GM10266 (cell line): ENCODE measurements at regions not wholly inside any gene's neighbourhood (a gene's known extent, or its start where the extent isn't known, plus 50 kb on each side); places are given as distances from the start of the nearest gene placed in this dataset.

Experiments used
- DNase-seq: peaks from one replicate; pipeline ENCODE4 v3.0.0; 2012; ENCODE audit errors: extremely low spot score
- CTCF ChIP-seq: IDR thresholded peaks from 2 replicates; pipeline ENCODE4 v1.5.1; 2012; ENCODE audit warnings: mild to moderate bottlenecking, low read depth; ENCODE audit not compliant: control insufficient read depth, insufficient read depth; ENCODE audit errors: missing control alignments

DNA sequence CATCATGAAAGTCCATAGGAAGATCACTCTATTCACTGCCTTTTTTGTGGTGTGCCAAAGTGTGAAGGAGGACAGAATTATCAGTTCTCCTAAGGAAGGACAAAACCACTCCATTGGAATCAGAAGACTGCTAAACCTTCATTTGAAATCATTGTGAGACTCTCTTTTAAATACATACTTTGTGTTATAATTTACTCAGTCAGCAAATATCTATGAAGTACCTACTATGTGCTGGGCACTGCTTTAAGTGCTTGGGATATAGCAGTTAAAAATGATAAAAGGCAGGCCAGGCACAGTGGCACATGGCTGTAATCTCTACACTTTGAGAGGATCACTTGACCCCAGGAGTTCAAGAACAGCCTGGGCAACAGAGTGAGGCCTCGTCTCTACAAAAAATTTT, 692.3 kb downstream of the DSC3 start:
- no peak for TF ChIP-seq CTCF

DNA sequence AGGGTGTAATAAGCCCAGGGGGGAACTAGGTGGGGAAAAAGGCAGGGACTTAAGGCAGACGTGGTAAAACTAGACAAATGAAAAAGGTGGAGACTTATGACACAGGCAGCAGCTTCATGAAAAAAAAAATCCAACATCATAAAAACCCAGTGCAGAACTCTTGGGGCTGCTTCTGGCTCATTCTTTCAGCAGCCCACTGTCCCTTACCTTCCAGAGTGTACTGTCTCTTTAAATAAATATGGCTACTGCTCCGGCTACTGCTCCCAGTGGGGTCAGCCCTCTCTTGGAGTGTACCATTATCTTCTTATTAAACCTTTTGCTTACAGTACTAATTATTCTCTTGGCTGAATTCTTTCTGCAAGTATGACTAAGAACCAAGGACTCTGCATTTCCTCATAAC, 699.5 kb downstream of the DSC3 start:
- no peak for DNase-seq
- TF ChIP-seq CTCF: no peak

More for the DNA sequence above, 692.3 kb downstream of the DSC3 start:
- DNase-seq: no peak

DNA sequence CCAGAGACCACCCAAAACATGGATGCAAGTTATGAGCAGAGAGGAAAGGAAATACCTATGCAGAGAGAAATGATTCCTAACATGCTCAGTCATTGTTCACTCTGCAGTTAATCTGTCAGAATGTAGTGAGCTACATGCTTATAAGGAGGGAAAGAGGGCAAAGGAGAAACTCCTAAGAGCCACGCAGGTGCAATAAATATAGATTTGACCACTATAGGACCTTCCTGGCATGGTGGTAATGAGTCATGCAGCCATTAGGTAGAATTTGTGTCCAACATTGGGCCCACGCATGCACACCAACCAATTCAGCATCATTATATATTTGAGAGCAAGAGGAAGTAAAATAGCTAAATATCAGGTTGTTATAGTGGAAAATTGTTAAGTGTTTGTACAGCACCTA, 699.9 kb downstream of the DSC3 start:
- no peak for DNase-seq
- no peak for TF ChIP-seq CTCF

GRCh38 chr18:30334781-30335180, 707.8 kb downstream of the DSC3 start:
- no peak for TF ChIP-seq CTCF

DNA sequence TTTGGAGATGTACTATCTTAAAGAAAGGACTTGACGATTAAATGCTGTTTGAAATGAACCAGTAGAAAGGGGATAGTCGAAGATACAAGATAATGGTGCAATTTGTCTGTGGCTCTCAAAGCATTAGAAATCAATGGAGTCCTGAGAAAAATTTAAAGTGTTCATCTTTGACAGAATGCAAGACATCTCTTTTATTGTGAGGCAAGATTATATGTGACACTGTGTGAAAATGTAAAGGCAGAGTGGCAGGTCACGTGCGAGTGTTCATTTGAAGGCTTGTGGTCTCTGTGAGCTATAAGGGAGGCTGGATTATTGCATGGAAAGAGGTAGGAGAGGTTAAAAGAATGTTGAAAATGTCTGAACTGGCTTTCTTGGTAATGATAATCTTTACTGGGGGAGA, 709.2 kb downstream of the DSC3 start:
- TF ChIP-seq CTCF: no peak
- no peak for DNase-seq

More at GRCh38 chr18:30334781-30335180, 707.8 kb downstream of the DSC3 start:
- no peak for DNase-seq

- TF ChIP-seq CTCF: no peak
- DNase-seq: no peak
Measured at GRCh38 chr18:30328839-30329238, 713.7 kb downstream of the DSC3 start.

DNA sequence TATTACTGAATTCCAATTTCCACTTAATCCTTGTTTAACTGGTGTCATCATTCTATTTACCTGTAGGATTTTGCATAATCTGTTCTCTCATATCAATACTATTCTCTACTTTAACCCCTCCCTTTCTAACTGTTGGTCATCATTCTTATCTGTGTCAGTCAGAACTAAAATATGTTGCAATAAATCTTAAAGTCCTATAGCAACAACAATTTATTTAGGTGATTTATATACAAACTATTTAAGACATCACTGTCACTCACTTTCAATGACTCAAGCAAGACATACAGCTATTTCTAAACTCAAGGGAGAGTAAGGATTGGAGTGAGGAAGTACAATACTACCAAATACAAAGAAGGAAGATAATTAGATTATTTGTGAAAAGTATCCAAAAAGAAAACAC, 740.4 kb downstream of the DSC3 start:
- no peak for TF ChIP-seq CTCF
- DNase-seq: no peak
